ENCODE measurements at regions not wholly inside any gene's neighbourhood (a gene's known extent, or its start where the extent isn't known, plus 50 kb on each side); places are given as distances from the start of the nearest gene placed in this dataset.

- dilution Hi-C loops (cut with MboI; ENCODE audit: extremely low pct_ligation_motif_present, low sequenced_read_pairs), result no loop called here
- Histone ChIP-seq H3K9ac (ENCODE audit: control insufficient read depth, extremely low read depth, insufficient read depth, low read length) (no peak overlapping the region), H3K4me3 (ENCODE audit: control insufficient read depth in 2 of 3, extremely low read depth in 1 of 3, insufficient read depth in 2 of 3, low read depth in 1 of 3, low read length in 3 of 3) (no peak overlapping the region), H3K79me2 (ENCODE audit: control insufficient read depth, insufficient read depth, low read length) (no peaks in the 10 kb centered on the region), H3K27ac (ENCODE audit: control insufficient read depth, insufficient read depth, low read length) (no peak overlapping the region), H3K4me2 (ENCODE audit: control insufficient read depth, extremely low read depth, insufficient read depth, low read depth, low read length) (no peak overlapping the region), H3K27me3 (ENCODE audit: control insufficient read depth, extremely low read depth, insufficient read depth, low read length) (no peaks in the 10 kb centered on the region), H3K9me3 (ENCODE audit: control insufficient read depth, low read depth, low read length) (no peaks in the 10 kb centered on the region), H3K36me3 (ENCODE audit: control insufficient read depth in 2 of 2, extremely low read depth in 1 of 2, insufficient read depth in 2 of 2, low read length in 2 of 2) (no peaks in the 10 kb centered on the region), H4K20me1 (ENCODE audit: control insufficient read depth, extremely low read depth, insufficient read depth, low read length) (no peaks in the 10 kb centered on the region), H3K9me1 (ENCODE audit: control insufficient read depth, extremely low read depth, insufficient read depth, low read length) (no peaks in the 10 kb centered on the region), H2AFZ (ENCODE audit: control insufficient read depth, low read length) (peak overlapping the region; percentile 0), H3K4me1 (ENCODE audit: control insufficient read depth, extremely low read depth, insufficient read depth, low read length) (no peaks in the 10 kb centered on the region)
- no peak for DNase-seq (ENCODE audit: low read depth, low spot score)
- FAIRE-seq, result peak; percentile 56
- TF ChIP-seq EZH2 (IDR thresholded peaks at IDR 0.05; ENCODE audit: low read length) (no peak), CTCF (optimal IDR thresholded peaks at IDR 0.05 in 1 of 3, IDR thresholded peaks at IDR 0.05 in 1 of 3, conservative IDR thresholded peaks at IDR 0.05 in 1 of 3; ENCODE audit: extremely low read depth in 1 of 3, insufficient read depth in 2 of 3, low read length in 3 of 3) (no peak)
Measured at GRCh38 chr5:17732351-17732923, 98.2 kb downstream of the TAF11L14 start.

GRCh38 chr5:17734011-17734410 lies 99.8 kb downstream of the TAF11L14 start:
- DNase-seq (ENCODE audit: low read depth, low spot score), result no peak
- Histone ChIP-seq H2AFZ (ENCODE audit: control insufficient read depth, low read length) (no peak overlapping the region), H3K9ac (ENCODE audit: control insufficient read depth, extremely low read depth, insufficient read depth, low read length) (no peak overlapping the region), H3K4me1 (ENCODE audit: control insufficient read depth, extremely low read depth, insufficient read depth, low read length) (no peaks in the 10 kb centered on the region), H3K27me3 (ENCODE audit: control insufficient read depth, extremely low read depth, insufficient read depth, low read length) (no peaks in the 10 kb centered on the region), H3K9me3 (ENCODE audit: control insufficient read depth, low read depth, low read length) (no peaks in the 10 kb centered on the region), H3K9me1 (ENCODE audit: control insufficient read depth, extremely low read depth, insufficient read depth, low read length) (no peaks in the 10 kb centered on the region), H3K79me2 (ENCODE audit: control insufficient read depth, insufficient read depth, low read length) (no peaks in the 10 kb centered on the region), H3K4me3 (ENCODE audit: control insufficient read depth in 2 of 3, extremely low read depth in 1 of 3, insufficient read depth in 2 of 3, low read depth in 1 of 3, low read length in 3 of 3) (no peak overlapping the region), H3K27ac (ENCODE audit: control insufficient read depth, insufficient read depth, low read length) (no peak overlapping the region), H3K36me3 (ENCODE audit: control insufficient read depth in 2 of 2, extremely low read depth in 1 of 2, insufficient read depth in 2 of 2, low read length in 2 of 2) (no peaks in the 10 kb centered on the region), H3K4me2 (ENCODE audit: control insufficient read depth, extremely low read depth, insufficient read depth, low read depth, low read length) (no peak overlapping the region), H4K20me1 (ENCODE audit: control insufficient read depth, extremely low read depth, insufficient read depth, low read length) (no peaks in the 10 kb centered on the region)
- dilution Hi-C loops (cut with MboI; ENCODE audit: extremely low pct_ligation_motif_present, low sequenced_read_pairs), result no loop called here
- TF ChIP-seq CTCF (optimal IDR thresholded peaks at IDR 0.05 in 1 of 3, IDR thresholded peaks at IDR 0.05 in 1 of 3, conservative IDR thresholded peaks at IDR 0.05 in 1 of 3; ENCODE audit: extremely low read depth in 1 of 3, insufficient read depth in 2 of 3, low read length in 3 of 3), result no peak
- TF ChIP-seq EZH2 (IDR thresholded peaks at IDR 0.05; ENCODE audit: low read length), result no peak
- FAIRE-seq, result no peak
